Endothelial cell of umbilical vein (primary cell): ENCODE measurements at regions not wholly inside any gene's neighbourhood (a gene's known extent, or its start where the extent isn't known, plus 50 kb on each side); places are given as distances from the start of the nearest gene placed in this dataset.

Source experiments
- BruUV-seq: library from RNA; stranded (reverse); fragments of 400-500 nt; replicated peaks from 2 replicates; lab custom pipeline; 2021; lab: Mats Ljungman, UMichigan
- CTCF ChIA-PET: fragments of 300-600, 350-600 bp; sonication (Branson Sonifier 250); formaldehyde crosslinking; loops from one replicate; lab custom pipeline; 2021; ENCODE audit warnings: antibody characterized with exemption, inconsistent platforms; lab: Charles Lee
- POLR2A ChIA-PET: fragments of 300-600, 350-600 bp; sonication (Branson Sonifier 250); formaldehyde crosslinking; loops from one replicate; lab custom pipeline; 2021; ENCODE audit warnings: antibody characterized with exemption, inconsistent platforms; lab: Charles Lee
- DNase-seq: peaks from one replicate; pipeline ENCODE4 v3.0.0-alpha.2; 2011; ENCODE audit warnings: low read depth, low spot score
- FAIRE-seq: peaks from 2 replicates; lab custom pipeline; 2011; peaks lifted over from hg19 to GRCh38; lab: Jason Lieb, UNC
- H2AFZ ChIP-seq: 2 replicates; pipeline ENCODE4 v1.6.0; 2012; ENCODE audit warnings: low read depth, low read length, control low read depth, inconsistent platforms
- H3K27ac ChIP-seq: 2 replicates; pipeline ENCODE4 v1.5.1; 2011; ENCODE audit warnings: low read depth, mild to moderate bottlenecking, control low read depth, low read length, moderate library complexity; ENCODE audit not compliant: insufficient read depth
- H3K27me3 ChIP-seq, 2 experiments: 2 replicates each; pipeline versions ENCODE4 v1.6.0 to v1.6.1; 2011; ENCODE audit warnings: low read length in 2 of 2, mixed read lengths in 1 of 2; ENCODE audit not compliant: control insufficient read depth in 2 of 2, insufficient read depth in 2 of 2
- H3K36me3 ChIP-seq, 2 experiments: 2 replicates in 1 of 2; 3 replicates in 1 of 2; pipeline ENCODE4 v1.5.1; 2011; ENCODE audit warnings: low read length in 2 of 2, mild to moderate bottlenecking in 1 of 2, moderate library complexity in 1 of 2; ENCODE audit not compliant: control insufficient read depth in 2 of 2, insufficient read depth in 2 of 2; ENCODE audit errors: extremely low read depth in 1 of 2
- H3K4me1 ChIP-seq: 3 replicates; pipeline ENCODE4 v1.5.1; 2011; ENCODE audit warnings: mild to moderate bottlenecking, low read length; ENCODE audit not compliant: control insufficient read depth, insufficient read depth; ENCODE audit errors: extremely low read depth
- H3K4me2 ChIP-seq: 2 replicates; pipeline ENCODE4 v1.6.1; 2011; ENCODE audit warnings: low read length, control low read depth, mixed read lengths; ENCODE audit not compliant: insufficient read depth
- H3K4me3 ChIP-seq, 3 experiments: fragments of 200-600 bp in 1 of 3; sonication (generic), shearing (Covaris generic) in 1 of 3; replicated peaks in 1 of 3; 2 replicates each; pipeline ENCODE4 v1.5.1; 2011 to 2016; ENCODE audit warnings: control low read depth in 3 of 3, low read length in 3 of 3, mild to moderate bottlenecking in 2 of 3, inconsistent platforms in 1 of 3, low read depth in 1 of 3, moderate library complexity in 1 of 3; ENCODE audit not compliant: insufficient read depth in 1 of 3
- H3K79me2 ChIP-seq: 2 replicates; pipeline ENCODE4 v1.6.0; 2012; ENCODE audit warnings: low read length, inconsistent platforms; ENCODE audit not compliant: control insufficient read depth, insufficient read depth
- H3K9ac ChIP-seq: replicated peaks from 2 replicates; pipeline ENCODE3; 2011; ENCODE audit warnings: low read length, control low read depth; ENCODE audit not compliant: insufficient read depth; ENCODE audit errors: extremely low read depth
- H3K9me1 ChIP-seq: replicated peaks from 3 replicates; pipeline ENCODE4 v1.6.0; 2011; ENCODE audit warnings: mild to moderate bottlenecking, low read length; ENCODE audit not compliant: control insufficient read depth, insufficient read depth; ENCODE audit errors: extremely low read depth
- H3K9me3 ChIP-seq: replicated peaks from 2 replicates; pipeline ENCODE4 v1.5.1; 2012; ENCODE audit warnings: low read length, inconsistent platforms; ENCODE audit not compliant: control insufficient read depth, insufficient read depth
- H4K20me1 ChIP-seq: replicated peaks from 2 replicates; pipeline ENCODE3; 2011; ENCODE audit warnings: mild to moderate bottlenecking, low read length; ENCODE audit not compliant: control insufficient read depth, insufficient read depth; ENCODE audit errors: extremely low read depth
- CTCF ChIP-seq, 2 donors: IDR thresholded peaks; 1 replicate in 1 of 2; 2 replicates in 1 of 2; pipeline ENCODE4 v1.5.1; 2011; ENCODE audit warnings: low read length in 2 of 2, mild to moderate bottlenecking in 2 of 2, moderate library complexity in 2 of 2, control low read depth in 1 of 2, inconsistent platforms in 1 of 2, low read depth in 1 of 2; ENCODE audit not compliant: insufficient read depth in 1 of 2; ENCODE audit errors: extremely low read depth in 1 of 2
- EZH2 ChIP-seq: IDR thresholded peaks from 2 replicates; pipeline ENCODE4 v1.6.1; 2012; ENCODE audit warnings: borderline replicate concordance, low read depth, mild to moderate bottlenecking, moderate library complexity, low read length, inconsistent platforms; ENCODE audit not compliant: severe bottlenecking
- FOS ChIP-seq: IDR thresholded peaks from 2 replicates; pipeline ENCODE4 v1.6.1; 2011; ENCODE audit warnings: mild to moderate bottlenecking, low read length, moderate library complexity, borderline replicate concordance; ENCODE audit not compliant: insufficient read depth
- GATA2 ChIP-seq: IDR thresholded peaks from 2 replicates; pipeline ENCODE4 v1.7.0; 2011; ENCODE audit warnings: low read depth, mild to moderate bottlenecking, moderate library complexity, mixed read lengths, low read length; ENCODE audit not compliant: insufficient read length, insufficient read depth
- JUN ChIP-seq: IDR thresholded peaks from 2 replicates; pipeline ENCODE4 v1.6.1; 2011; ENCODE audit warnings: borderline replicate concordance, low read depth; ENCODE audit not compliant: insufficient read length, insufficient read depth
- MAX ChIP-seq: IDR thresholded peaks from 2 replicates; pipeline ENCODE4 v1.6.1; 2011; ENCODE audit not compliant: insufficient read depth, insufficient read length
- MYC ChIP-seq: IDR thresholded peaks from one replicate; pipeline ENCODE4 v1.6.1; 2011; ENCODE audit warnings: mild to moderate bottlenecking, low read depth, low read length
- POLR2A ChIP-seq: IDR thresholded peaks from 2 replicates; pipeline ENCODE4 v1.6.1; 2012; ENCODE audit warnings: low read depth, mild to moderate bottlenecking, control low read depth, low read length
- POLR2AphosphoS5 ChIP-seq: IDR thresholded peaks from 2 replicates; pipeline ENCODE4 v1.6.1; 2012; ENCODE audit warnings: low read depth, mild to moderate bottlenecking, control low read depth, low read length, moderate library complexity; ENCODE audit not compliant: insufficient read depth
- dilution Hi-C: fragments of 300-500 bp; cut with MboI; formaldehyde crosslinking; loops from one replicate; pipeline ENCODE4 v1.15.0; 2019; ENCODE audit warnings: low sequenced_read_pairs; ENCODE audit not compliant: extremely low pct_ligation_motif_present
- intact Hi-C: fragments of 100-400 bp; cut with micrococcal nuclease; formaldehyde crosslinking; loops from one replicate; pipeline ENCODE4 v1.10.0; 2022

GRCh38 chr1:57727121-57727520 is 303.3 kb upstream of the DAB1 start:
- no peak overlapping the region for H3K4me3 ChIP-seq
- no peaks in the 10 kb centered on the region for H3K79me2 ChIP-seq
- H3K36me3 ChIP-seq, result no peaks in the 10 kb centered on the region
- FAIRE-seq (no peak), DNase-seq (no peak)
- H3K9me3 ChIP-seq, result no peaks in the 10 kb centered on the region
- POLR2A ChIA-PET, result no interaction called here
- no peak overlapping the region for H3K4me2 ChIP-seq
- H4K20me1 ChIP-seq, result no peaks in the 10 kb centered on the region
- dilution Hi-C loops, result no loop called here
- no peaks in the 10 kb centered on the region for H3K4me1 ChIP-seq
- no peak overlapping the region for H3K27ac ChIP-seq
- CTCF ChIA-PET, result no interaction called here
- H2AFZ ChIP-seq, result no peak overlapping the region
- H3K9me1 ChIP-seq, result no peaks in the 10 kb centered on the region
- BruUV-seq, result no TSS peak
- no peak overlapping the region for H3K9ac ChIP-seq
- intact Hi-C loops, result no loop called here
- TF ChIP-seq JUN (no peak), POLR2AphosphoS5 (no peak), EZH2 (no peak), GATA2 (no peak), POLR2A (no peak), MAX (no peak), CTCF (IDR thresholded peaks at IDR 0.05; ENCODE audit: extremely low read depth in 1 of 2, insufficient read depth in 1 of 2, low read depth in 1 of 2, low read length in 2 of 2) (no peak), FOS (no peak), MYC (no peak)
- no peaks in the 10 kb centered on the region for H3K27me3 ChIP-seq
